ENCODE measurements at regions not wholly inside any gene's neighbourhood (a gene's known extent, or its start where the extent isn't known, plus 50 kb on each side); places are given as distances from the start of the nearest gene placed in this dataset.

DNA sequence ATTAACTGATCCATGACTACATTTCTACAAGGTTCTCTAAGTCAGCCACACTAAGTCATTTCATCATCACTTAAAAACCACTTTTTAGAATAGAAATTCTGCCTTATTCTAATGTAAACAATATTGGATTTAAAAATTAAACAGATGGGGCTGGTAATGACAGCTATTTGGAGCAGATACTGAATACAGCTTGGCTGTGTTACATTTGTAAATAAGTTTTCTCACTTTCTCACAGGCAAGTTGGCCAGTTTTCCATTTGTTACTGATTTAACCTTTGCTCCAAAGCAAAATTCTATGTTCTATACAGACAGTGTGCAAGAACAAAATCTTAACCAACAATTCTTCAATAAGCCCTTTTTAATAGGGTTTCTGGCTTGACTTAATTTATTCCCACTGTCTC lies 370.7 kb downstream of the GRIA2 start:
- Histone ChIP-seq H3K9me3 (ENCODE audit: control insufficient read depth in 1 of 2, insufficient read depth in 1 of 2, low read length in 2 of 2) (no peaks in the 10 kb centered on the region), H3K4me3 (ENCODE audit: low read length) (no peak overlapping the region), H3K36me3 (ENCODE audit: insufficient read depth, low read length) (no peaks in the 10 kb centered on the region), H3K27me3 (ENCODE audit: control insufficient read depth in 1 of 2, insufficient read depth in 2 of 2, low read length in 2 of 2) (no peaks in the 10 kb centered on the region), H3K4me1 (ENCODE audit: insufficient read depth, low read length) (no peaks in the 10 kb centered on the region), H3K27ac (ENCODE audit: low read depth in 1 of 2, low read length in 2 of 2) (no peak overlapping the region)
- no peaks in the 10 kb centered on the region for H3K4me1 Mint-ChIP-seq (ENCODE audit: low read depth)
- TF ChIP-seq, protein P1, sequence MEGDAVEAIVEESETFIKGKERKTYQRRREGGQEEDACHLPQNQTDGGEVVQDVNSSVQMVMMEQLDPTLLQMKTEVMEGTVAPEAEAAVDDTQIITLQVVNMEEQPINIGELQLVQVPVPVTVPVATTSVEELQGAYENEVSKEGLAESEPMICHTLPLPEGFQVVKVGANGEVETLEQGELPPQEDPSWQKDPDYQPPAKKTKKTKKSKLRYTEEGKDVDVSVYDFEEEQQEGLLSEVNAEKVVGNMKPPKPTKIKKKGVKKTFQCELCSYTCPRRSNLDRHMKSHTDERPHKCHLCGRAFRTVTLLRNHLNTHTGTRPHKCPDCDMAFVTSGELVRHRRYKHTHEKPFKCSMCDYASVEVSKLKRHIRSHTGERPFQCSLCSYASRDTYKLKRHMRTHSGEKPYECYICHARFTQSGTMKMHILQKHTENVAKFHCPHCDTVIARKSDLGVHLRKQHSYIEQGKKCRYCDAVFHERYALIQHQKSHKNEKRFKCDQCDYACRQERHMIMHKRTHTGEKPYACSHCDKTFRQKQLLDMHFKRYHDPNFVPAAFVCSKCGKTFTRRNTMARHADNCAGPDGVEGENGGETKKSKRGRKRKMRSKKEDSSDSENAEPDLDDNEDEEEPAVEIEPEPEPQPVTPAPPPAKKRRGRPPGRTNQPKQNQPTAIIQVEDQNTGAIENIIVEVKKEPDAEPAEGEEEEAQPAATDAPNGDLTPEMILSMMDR (IDR thresholded peaks at IDR 0.05): no peak
- no peak for DNase-seq
- CTCF ChIA-PET: no interaction called here
- peaks cover 4% of the 10 kb centered on the region for H3K9me3 Mint-ChIP-seq
- ATAC-seq (ENCODE audit: poor library complexity): no peak
- intact Hi-C loops (cut with DNase I, micrococcal nuclease): no loop called here
- no peak overlapping the region for H3K27ac Mint-ChIP-seq
- no peaks in the 10 kb centered on the region for H3K36me3 Mint-ChIP-seq (ENCODE audit: low read depth)
- POLR2A ChIA-PET: no interaction called here
- no peak overlapping the region for H3K4me3 Mint-ChIP-seq
- H3K27me3 Mint-ChIP-seq: no peaks in the 10 kb centered on the region

DNA sequence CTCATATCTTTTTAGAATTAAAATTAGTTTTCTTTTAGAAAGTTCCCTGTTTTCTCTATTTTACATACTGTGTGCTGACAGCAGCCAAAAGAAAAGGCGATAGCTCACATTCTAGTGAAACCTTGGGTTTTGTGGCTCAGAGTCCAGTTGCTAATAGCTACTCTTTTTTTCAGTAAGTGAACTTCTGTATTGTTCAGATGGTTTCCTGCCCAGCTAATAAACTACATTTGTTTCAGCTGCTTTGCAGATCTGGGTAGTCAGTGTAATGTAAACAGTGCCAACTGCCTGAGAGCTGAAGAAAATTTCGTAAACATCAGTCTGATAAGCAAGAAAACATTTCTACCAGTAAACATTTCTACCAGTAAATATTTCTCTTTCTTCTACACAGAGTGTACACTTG lies 370.2 kb downstream of the GRIA2 start:
- H3K27me3 Mint-ChIP-seq: no peaks in the 10 kb centered on the region
- H3K9me3 ChIP-seq (ENCODE audit: control insufficient read depth in 1 of 2, insufficient read depth in 1 of 2, low read length in 2 of 2): no peaks in the 10 kb centered on the region
- no peaks in the 10 kb centered on the region for H3K27me3 ChIP-seq (ENCODE audit: control insufficient read depth in 1 of 2, insufficient read depth in 2 of 2, low read length in 2 of 2)
- no peaks in the 10 kb centered on the region for H3K36me3 ChIP-seq (ENCODE audit: insufficient read depth, low read length)
- H3K9me3 Mint-ChIP-seq: no peaks in the 10 kb centered on the region
- H3K27ac ChIP-seq (ENCODE audit: low read depth in 1 of 2, low read length in 2 of 2): no peak overlapping the region
- no peaks in the 10 kb centered on the region for H3K36me3 Mint-ChIP-seq (ENCODE audit: low read depth)
- ChIA-PET POLR2A (no interaction called here), CTCF (no interaction called here)
- H3K4me1 Mint-ChIP-seq (ENCODE audit: low read depth): no peaks in the 10 kb centered on the region
- DNase-seq (no peak), ATAC-seq (ENCODE audit: poor library complexity) (no peak)
- no peaks in the 10 kb centered on the region for H3K4me1 ChIP-seq (ENCODE audit: insufficient read depth, low read length)
- H3K4me3 ChIP-seq (ENCODE audit: low read length): no peak overlapping the region
- no peak overlapping the region for H3K27ac Mint-ChIP-seq
- no peak overlapping the region for H3K4me3 Mint-ChIP-seq
- TF ChIP-seq, protein P1 (IDR thresholded peaks at IDR 0.05): no peak
- intact Hi-C loops (cut with DNase I, micrococcal nuclease): no loop called here

DNA sequence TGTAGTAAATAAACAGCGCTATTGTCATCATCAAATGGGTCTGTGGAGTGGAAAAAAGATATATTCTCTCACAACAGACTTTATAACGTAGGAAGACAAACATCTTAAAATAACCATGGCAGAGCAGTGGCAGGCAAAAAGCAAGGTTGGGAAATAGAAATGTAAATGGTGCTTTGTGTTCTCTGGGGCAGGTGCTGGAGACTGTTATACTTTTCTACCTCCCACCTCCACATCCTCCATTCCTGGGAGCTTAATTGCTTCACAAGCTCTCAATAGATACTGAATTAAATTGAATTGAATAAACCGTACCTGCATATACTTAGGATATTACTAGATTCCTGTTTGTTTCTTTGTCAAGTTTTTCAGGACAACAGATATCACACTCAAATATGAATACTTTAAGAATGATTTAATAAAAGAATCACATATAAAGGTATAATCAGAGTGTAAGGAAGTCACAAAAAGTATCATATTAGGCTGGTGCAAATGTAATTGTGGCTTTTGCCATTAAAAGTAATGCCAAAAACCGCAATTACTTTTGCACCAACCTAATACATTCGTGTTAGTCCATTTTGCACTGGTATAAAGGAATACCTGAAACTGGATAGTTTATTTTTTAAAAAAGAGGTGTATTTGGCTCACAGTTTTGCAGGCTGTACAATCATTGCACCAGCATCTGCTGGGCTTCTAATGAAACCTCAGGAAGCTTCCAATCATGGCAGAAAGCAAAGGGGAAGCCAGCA lies 367.3 kb downstream of the GRIA2 start:
- Histone ChIP-seq H3K9me3 (ENCODE audit: control insufficient read depth in 1 of 2, insufficient read depth in 1 of 2, low read length in 2 of 2) (no peaks in the 10 kb centered on the region), H3K36me3 (ENCODE audit: insufficient read depth, low read length) (no peaks in the 10 kb centered on the region), H3K27ac (ENCODE audit: low read depth in 1 of 2, low read length in 2 of 2) (no peak overlapping the region), H3K4me3 (ENCODE audit: low read length) (no peak overlapping the region), H3K27me3 (ENCODE audit: control insufficient read depth in 1 of 2, insufficient read depth in 2 of 2, low read length in 2 of 2) (no peaks in the 10 kb centered on the region), H3K4me1 (ENCODE audit: insufficient read depth, low read length) (no peaks in the 10 kb centered on the region)
- DNase-seq (no peak), ATAC-seq (ENCODE audit: poor library complexity) (no peak)
- Mint-ChIP-seq H3K9me3 (no peaks in the 10 kb centered on the region), H3K4me3 (no peak overlapping the region), H3K27ac (no peak overlapping the region), H3K4me1 (ENCODE audit: low read depth) (no peaks in the 10 kb centered on the region), H3K27me3 (no peaks in the 10 kb centered on the region), H3K36me3 (ENCODE audit: low read depth) (no peaks in the 10 kb centered on the region)
- CTCF ChIA-PET: no interaction called here
- POLR2A ChIA-PET: no interaction called here
- TF ChIP-seq, protein P1 (IDR thresholded peaks at IDR 0.05): no peak
- intact Hi-C loops (cut with DNase I, micrococcal nuclease): no loop called here
